BE2C (cell line): ENCODE measurements at regions not wholly inside any gene's neighbourhood (a gene's known extent, or its start where the extent isn't known, plus 50 kb on each side); places are given as distances from the start of the nearest gene placed in this dataset.
"Not testable (repeated sequence)": the region's sequence is repeated elsewhere in the genome, so short reads cannot be mapped to it uniquely, and the experiment has no call there.

Source experiments
- DNase-seq: peaks from one replicate; pipeline ENCODE4 v3.0.0-alpha.2; 2020
- H3K27me3 ChIP-seq: fragments of 250-450 bp; sonication (Bioruptor Pico); 2 replicates; pipeline ENCODE4 v1.5.1; 2020; ENCODE audit warnings: mild to moderate bottlenecking
- H3K36me3 ChIP-seq: fragments of 250-450 bp; sonication (Bioruptor Pico); 2 replicates; pipeline ENCODE4 v1.5.1; 2020; ENCODE audit warnings: mild to moderate bottlenecking
- H3K4me1 ChIP-seq: fragments of 250-450 bp; sonication (Bioruptor Pico); 2 replicates; pipeline ENCODE4 v1.5.1; 2020
- H3K4me3 ChIP-seq: 2 replicates; pipeline ENCODE4 v1.5.1; 2011; ENCODE audit warnings: low read depth, low read length
- H3K9me3 ChIP-seq: fragments of 250-450 bp; sonication (Bioruptor Pico); 2 replicates; pipeline ENCODE4 v1.5.1; 2020
- TF ChIP-seq, protein P1 (sequence below): IDR thresholded peaks from 2 replicates; pipeline ENCODE4 v1.5.1; 2012; ENCODE audit warnings: mild to moderate bottlenecking, low read depth, low read length

DNA sequence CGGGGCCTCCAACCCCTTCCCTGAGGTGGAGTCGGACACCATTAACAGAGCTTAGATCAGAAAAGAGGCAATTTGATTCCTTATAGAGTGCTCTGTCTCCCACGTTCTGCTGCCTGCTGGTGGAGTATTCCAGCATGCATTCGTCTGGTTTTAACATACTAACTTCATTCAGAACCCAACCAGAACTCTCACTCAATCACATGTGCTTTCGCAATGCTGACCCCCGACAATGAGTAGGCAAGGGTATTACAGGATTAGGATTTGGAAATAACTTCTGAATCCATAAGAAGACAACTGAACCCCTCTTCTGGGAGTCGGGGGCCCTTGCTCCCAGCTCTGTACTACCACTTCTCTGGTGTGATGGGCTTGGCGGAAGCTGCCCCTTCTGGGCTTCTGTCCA is 55.7 kb upstream of the HABP2 start:
- no peaks in the 10 kb centered on the region for H3K36me3 ChIP-seq
- no peaks in the 10 kb centered on the region for H3K27me3 ChIP-seq
- no peak for DNase-seq
- H3K9me3 ChIP-seq, result no peaks in the 10 kb centered on the region
- no peaks in the 10 kb centered on the region for H3K4me1 ChIP-seq
- no peak overlapping the region for H3K4me3 ChIP-seq
- TF ChIP-seq, protein P1, sequence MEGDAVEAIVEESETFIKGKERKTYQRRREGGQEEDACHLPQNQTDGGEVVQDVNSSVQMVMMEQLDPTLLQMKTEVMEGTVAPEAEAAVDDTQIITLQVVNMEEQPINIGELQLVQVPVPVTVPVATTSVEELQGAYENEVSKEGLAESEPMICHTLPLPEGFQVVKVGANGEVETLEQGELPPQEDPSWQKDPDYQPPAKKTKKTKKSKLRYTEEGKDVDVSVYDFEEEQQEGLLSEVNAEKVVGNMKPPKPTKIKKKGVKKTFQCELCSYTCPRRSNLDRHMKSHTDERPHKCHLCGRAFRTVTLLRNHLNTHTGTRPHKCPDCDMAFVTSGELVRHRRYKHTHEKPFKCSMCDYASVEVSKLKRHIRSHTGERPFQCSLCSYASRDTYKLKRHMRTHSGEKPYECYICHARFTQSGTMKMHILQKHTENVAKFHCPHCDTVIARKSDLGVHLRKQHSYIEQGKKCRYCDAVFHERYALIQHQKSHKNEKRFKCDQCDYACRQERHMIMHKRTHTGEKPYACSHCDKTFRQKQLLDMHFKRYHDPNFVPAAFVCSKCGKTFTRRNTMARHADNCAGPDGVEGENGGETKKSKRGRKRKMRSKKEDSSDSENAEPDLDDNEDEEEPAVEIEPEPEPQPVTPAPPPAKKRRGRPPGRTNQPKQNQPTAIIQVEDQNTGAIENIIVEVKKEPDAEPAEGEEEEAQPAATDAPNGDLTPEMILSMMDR, result no peak

DNA sequence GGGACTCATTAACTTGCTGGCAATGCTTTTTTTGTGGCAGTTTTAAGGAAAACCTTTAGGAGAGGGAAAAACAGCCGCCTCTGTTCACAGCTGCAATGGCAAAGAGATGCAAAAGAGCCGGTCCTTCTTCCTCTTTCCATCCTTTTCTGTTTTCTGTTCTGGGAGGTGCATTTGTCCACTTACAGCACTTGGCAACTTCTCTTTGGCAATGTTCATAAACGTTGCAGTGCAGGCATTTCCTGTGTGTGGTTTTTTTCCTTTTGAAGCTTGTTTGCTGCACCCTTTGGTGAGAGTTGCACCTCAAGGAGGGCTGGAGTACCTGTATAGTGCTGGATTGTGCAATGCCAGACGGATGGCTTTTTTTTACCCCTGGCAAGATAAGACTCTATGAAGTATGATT is 53.9 kb upstream of the HABP2 start:
- H3K9me3 ChIP-seq, result no peaks in the 10 kb centered on the region
- TF ChIP-seq, protein P1, result no peak
- H3K4me1 ChIP-seq, result no peaks in the 10 kb centered on the region
- H3K36me3 ChIP-seq, result no peaks in the 10 kb centered on the region
- H3K4me3 ChIP-seq, result no peak overlapping the region
- no peak for DNase-seq
- no peaks in the 10 kb centered on the region for H3K27me3 ChIP-seq

DNA sequence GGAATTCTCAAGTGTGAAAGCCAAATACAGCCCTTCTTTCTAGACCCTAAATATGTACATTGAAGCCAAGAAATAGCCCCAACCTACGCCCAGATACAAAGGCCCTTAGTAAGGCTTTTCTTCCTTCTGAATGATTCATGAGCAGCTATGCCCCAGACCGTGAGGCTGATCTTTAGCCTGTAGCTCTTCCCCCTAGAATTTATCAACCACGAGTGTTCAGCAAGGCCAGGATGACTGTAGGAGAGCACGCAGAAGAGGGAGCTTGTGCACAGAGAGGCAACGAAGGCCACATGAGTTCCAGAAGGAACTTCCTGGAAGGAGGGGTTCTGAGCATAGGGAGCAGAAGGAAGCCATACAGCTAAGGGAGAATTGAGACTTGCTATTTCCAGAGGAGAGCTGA is 53.0 kb upstream of the HABP2 start:
- Histone ChIP-seq H3K4me3 (no peak overlapping the region), H3K27me3 (no peaks in the 10 kb centered on the region), H3K36me3 (no peaks in the 10 kb centered on the region), H3K4me1 (no peaks in the 10 kb centered on the region), H3K9me3 (no peaks in the 10 kb centered on the region)
- TF ChIP-seq, protein P1, result no peak
- no peak for DNase-seq

DNA sequence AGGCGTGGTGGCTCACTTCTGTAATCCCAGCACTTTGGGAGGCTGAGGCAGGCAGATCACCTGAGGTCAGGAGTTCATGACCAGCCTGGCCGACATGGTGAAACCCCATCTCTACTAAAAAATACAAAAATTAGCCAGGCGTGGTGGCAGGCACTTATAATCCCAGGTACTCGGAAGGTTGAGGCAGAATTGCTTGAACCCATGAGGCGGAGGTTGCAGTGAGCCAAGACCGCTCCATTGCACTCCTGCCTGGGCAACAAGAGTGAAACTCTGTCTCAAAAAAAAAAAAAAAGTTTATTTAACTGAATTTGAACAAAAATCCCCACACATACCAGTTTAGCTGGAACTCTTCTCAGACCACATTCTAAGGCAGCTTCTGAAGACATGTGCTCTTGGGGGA is 51.8 kb upstream of the HABP2 start:
- not testable (repeated sequence) for H3K36me3 ChIP-seq, DNase-seq, H3K4me1 ChIP-seq, H3K27me3 ChIP-seq, H3K4me3 ChIP-seq, H3K9me3 ChIP-seq
